HG03520 (cell line): ENCODE measurements at regions not wholly inside any gene's neighbourhood (a gene's known extent, or its start where the extent isn't known, plus 50 kb on each side); places are given as distances from the start of the nearest gene placed in this dataset.
"Not testable (repeated sequence)": the region's sequence is repeated elsewhere in the genome, so short reads cannot be mapped to it uniquely, and the experiment has no call there.

Experiments used
- ATAC-seq: cut with Tn5 transposase; IDR thresholded peaks from one replicate; pipeline ENCODE4 v1.9.1; 2021; ENCODE audit warnings: mild to moderate bottlenecking, moderate library complexity; ENCODE audit not compliant: unreplicated experiment

- no peak for ATAC-seq
Measured at GRCh38 chr3:75237477-75237876, 426.7 kb upstream of the FRG2C start.

GRCh38 chr3:75241226-75241962, 422.7 kb upstream of the FRG2C start:
- not testable (repeated sequence) for ATAC-seq

GRCh38 chr3:75242012-75242735, 422.0 kb upstream of the FRG2C start:
- ATAC-seq: no peak

GRCh38 chr3:75248974-75249373, 415.2 kb upstream of the FRG2C start:
- ATAC-seq: no peak

- no peak for ATAC-seq
Measured at GRCh38 chr3:75254685-75255084, 409.4 kb upstream of the FRG2C start.

GRCh38 chr3:75258825-75259683, 405.1 kb upstream of the FRG2C start:
- ATAC-seq: peak; percentile 68

- not testable (repeated sequence) for ATAC-seq
Measured at GRCh38 chr3:75260975-75261374, 403.2 kb upstream of the FRG2C start.

GRCh38 chr3:75262661-75263060, 401.5 kb upstream of the FRG2C start:
- ATAC-seq: no peak

- ATAC-seq: no peak
Measured at GRCh38 chr3:75265897-75266296, 398.2 kb upstream of the FRG2C start.

- not testable (repeated sequence) for ATAC-seq
Measured at GRCh38 chr3:75268576-75268975, 395.6 kb upstream of the FRG2C start.

- ATAC-seq: not testable (repeated sequence)
Measured at GRCh38 chr3:75272237-75272636, 391.9 kb upstream of the FRG2C start.

GRCh38 chr3:75272691-75273090, 391.4 kb upstream of the FRG2C start:
- no peak for ATAC-seq

- ATAC-seq: not testable (repeated sequence)
Measured at GRCh38 chr3:75285531-75286148, 378.5 kb upstream of the FRG2C start.

- not testable (repeated sequence) for ATAC-seq
Measured at GRCh38 chr3:75288972-75289574, 375.1 kb upstream of the FRG2C start.

- ATAC-seq: peak; percentile 71
Measured at GRCh38 chr3:75294124-75294523, 370.0 kb upstream of the FRG2C start.

GRCh38 chr3:75295013-75295412, 369.1 kb upstream of the FRG2C start:
- ATAC-seq: no peak

- ATAC-seq: no peak
Measured at GRCh38 chr3:75296858-75297257, 367.3 kb upstream of the FRG2C start.

- ATAC-seq: no peak
Measured at GRCh38 chr3:75300606-75301005, 363.5 kb upstream of the FRG2C start.

GRCh38 chr3:75301050-75301449, 363.1 kb upstream of the FRG2C start:
- not testable (repeated sequence) for ATAC-seq

- no peak for ATAC-seq
Measured at GRCh38 chr3:75303741-75304140, 360.4 kb upstream of the FRG2C start.
